Gastrocnemius medialis (tissue), 4 donors: ENCODE measurements at regions not wholly inside any gene's neighbourhood (a gene's known extent, or its start where the extent isn't known, plus 50 kb on each side); places are given as distances from the start of the nearest gene placed in this dataset.

Source experiments
- CTCF ChIP-seq, 5 experiments: fragments of 450-650 bp in 3 of 5; fragments of 200-600 bp in 2 of 5; sonication (generic) in 2 of 5; IDR thresholded peaks in 4 of 5; conservative IDR thresholded peaks in 1 of 5; 1 replicate in 4 of 5; 2 replicates in 1 of 5; pipeline ENCODE4 v1.5.1; 2016 to 2019; ENCODE audit warnings: antibody characterized with exemption in 5 of 5, mild to moderate bottlenecking in 3 of 5, moderate library complexity in 3 of 5
- POLR2A ChIP-seq, 2 donors: fragments of 450-650 bp; IDR thresholded peaks; one replicate each; pipeline ENCODE4 v1.6.1; 2017; ENCODE audit warnings: antibody characterized with exemption in 2 of 2, mild to moderate bottlenecking in 2 of 2, moderate library complexity in 2 of 2

- TF ChIP-seq CTCF (IDR thresholded peaks at IDR 0.05 in 4 of 5, conservative IDR thresholded peaks at IDR 0.05 in 1 of 5) (no peak), POLR2A (IDR thresholded peaks at IDR 0.05) (no peak)
These were observed 53.8 kb upstream of the TAC4 start for GRCh38 chr17:49901460-49902331.
